ENCODE measurements at regions not wholly inside any gene's neighbourhood (a gene's known extent, or its start where the extent isn't known, plus 50 kb on each side); places are given as distances from the start of the nearest gene placed in this dataset.

DNA sequence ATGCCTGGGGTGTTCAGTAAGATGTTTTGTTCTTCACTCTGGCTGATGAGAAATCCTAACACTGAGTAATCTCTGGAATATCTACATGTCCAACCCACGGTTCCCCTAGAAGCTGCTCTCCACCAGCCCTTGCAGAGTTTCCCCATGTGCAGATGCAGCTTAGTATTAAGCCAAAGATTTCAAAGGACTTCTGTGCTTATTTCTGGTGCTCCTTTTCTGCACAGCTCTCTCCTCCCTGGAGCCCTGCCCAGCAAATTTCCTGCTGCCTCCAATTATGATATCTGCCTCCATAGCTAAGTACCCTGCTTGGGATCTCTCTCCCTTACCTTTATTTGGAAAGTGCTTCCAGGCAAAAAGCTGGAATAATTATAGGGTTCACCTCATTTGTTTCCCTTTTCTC, 949.3 kb downstream of the BCL11A start:
- TF ChIP-seq, protein P1, sequence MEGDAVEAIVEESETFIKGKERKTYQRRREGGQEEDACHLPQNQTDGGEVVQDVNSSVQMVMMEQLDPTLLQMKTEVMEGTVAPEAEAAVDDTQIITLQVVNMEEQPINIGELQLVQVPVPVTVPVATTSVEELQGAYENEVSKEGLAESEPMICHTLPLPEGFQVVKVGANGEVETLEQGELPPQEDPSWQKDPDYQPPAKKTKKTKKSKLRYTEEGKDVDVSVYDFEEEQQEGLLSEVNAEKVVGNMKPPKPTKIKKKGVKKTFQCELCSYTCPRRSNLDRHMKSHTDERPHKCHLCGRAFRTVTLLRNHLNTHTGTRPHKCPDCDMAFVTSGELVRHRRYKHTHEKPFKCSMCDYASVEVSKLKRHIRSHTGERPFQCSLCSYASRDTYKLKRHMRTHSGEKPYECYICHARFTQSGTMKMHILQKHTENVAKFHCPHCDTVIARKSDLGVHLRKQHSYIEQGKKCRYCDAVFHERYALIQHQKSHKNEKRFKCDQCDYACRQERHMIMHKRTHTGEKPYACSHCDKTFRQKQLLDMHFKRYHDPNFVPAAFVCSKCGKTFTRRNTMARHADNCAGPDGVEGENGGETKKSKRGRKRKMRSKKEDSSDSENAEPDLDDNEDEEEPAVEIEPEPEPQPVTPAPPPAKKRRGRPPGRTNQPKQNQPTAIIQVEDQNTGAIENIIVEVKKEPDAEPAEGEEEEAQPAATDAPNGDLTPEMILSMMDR (IDR thresholded peaks at IDR 0.05; ENCODE audit: insufficient read depth, low read length): no peak
- no peak for TF ChIP-seq POLR2AphosphoS5 (IDR thresholded peaks at IDR 0.05; ENCODE audit: low read depth)

Measured in HL-60 (cell line).